ENCODE measurements at regions not wholly inside any gene's neighbourhood (a gene's known extent, or its start where the extent isn't known, plus 50 kb on each side); places are given as distances from the start of the nearest gene placed in this dataset.

DNA sequence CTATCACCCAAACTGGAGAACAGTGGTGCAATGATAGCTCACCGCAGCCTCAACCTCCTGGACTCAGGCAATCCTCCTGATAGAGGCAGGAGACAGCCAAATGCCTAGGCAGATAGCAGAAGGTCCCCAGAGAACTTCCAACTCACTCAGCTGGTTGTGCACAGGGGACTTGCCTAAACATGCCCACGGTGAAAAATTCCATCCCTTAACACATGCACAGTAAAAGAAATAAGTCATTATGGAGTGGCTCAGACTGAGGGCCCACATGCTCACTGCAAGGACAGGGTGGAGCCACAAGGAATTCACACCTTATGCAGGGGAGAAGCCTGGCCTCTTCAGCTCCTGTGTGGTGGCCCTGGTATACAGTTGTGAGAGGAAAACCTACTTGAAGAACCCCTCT is 525.8 kb upstream of the ATP2B1 start:
- TF ChIP-seq, protein P1, sequence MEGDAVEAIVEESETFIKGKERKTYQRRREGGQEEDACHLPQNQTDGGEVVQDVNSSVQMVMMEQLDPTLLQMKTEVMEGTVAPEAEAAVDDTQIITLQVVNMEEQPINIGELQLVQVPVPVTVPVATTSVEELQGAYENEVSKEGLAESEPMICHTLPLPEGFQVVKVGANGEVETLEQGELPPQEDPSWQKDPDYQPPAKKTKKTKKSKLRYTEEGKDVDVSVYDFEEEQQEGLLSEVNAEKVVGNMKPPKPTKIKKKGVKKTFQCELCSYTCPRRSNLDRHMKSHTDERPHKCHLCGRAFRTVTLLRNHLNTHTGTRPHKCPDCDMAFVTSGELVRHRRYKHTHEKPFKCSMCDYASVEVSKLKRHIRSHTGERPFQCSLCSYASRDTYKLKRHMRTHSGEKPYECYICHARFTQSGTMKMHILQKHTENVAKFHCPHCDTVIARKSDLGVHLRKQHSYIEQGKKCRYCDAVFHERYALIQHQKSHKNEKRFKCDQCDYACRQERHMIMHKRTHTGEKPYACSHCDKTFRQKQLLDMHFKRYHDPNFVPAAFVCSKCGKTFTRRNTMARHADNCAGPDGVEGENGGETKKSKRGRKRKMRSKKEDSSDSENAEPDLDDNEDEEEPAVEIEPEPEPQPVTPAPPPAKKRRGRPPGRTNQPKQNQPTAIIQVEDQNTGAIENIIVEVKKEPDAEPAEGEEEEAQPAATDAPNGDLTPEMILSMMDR (IDR thresholded peaks at IDR 0.05) = no peak
- no peak for TF ChIP-seq EP300 (IDR thresholded peaks at IDR 0.05)

Measured in stomach (tissue), 4 donors.